Neural cell (in vitro differentiated cells): ENCODE measurements at regions not wholly inside any gene's neighbourhood (a gene's known extent, or its start where the extent isn't known, plus 50 kb on each side); places are given as distances from the start of the nearest gene placed in this dataset.

Experiments used
- CTCF ChIP-seq: fragments of 450-650 bp; IDR thresholded peaks from 2 replicates; pipeline ENCODE4 v1.5.1; 2014; ENCODE audit warnings: antibody characterized with exemption, mild to moderate bottlenecking, moderate library complexity; ENCODE audit not compliant: poor library complexity, severe bottlenecking
- EZH2 ChIP-seq: fragments of 200-600, 300-800 bp; shearing (Covaris generic), sonication (generic); IDR thresholded peaks from 2 replicates; pipeline ENCODE4 v1.6.1; 2014; ENCODE audit warnings: antibody characterized with exemption, low read length, borderline replicate concordance, mild to moderate bottlenecking; ENCODE audit not compliant: insufficient read depth, poor library complexity, severe bottlenecking
- MXI1 ChIP-seq: fragments of 450-650 bp; conservative IDR thresholded peaks from 2 replicates; pipeline ENCODE4 v1.6.1; 2014; ENCODE audit warnings: antibody characterized with exemption, mild to moderate bottlenecking; ENCODE audit not compliant: poor library complexity, severe bottlenecking
- SMC3 ChIP-seq: fragments of 450-650 bp; conservative IDR thresholded peaks from 2 replicates; pipeline ENCODE4 v1.6.1; 2014; ENCODE audit warnings: antibody characterized with exemption, mild to moderate bottlenecking, moderate library complexity; ENCODE audit not compliant: poor library complexity
- TF ChIP-seq, protein P1 (sequence below): IDR thresholded peaks from 2 replicates; pipeline ENCODE4 v1.6.1; 2012; ENCODE audit warnings: borderline replicate concordance

GRCh38 chr7:55280031-55280454 lies 85.1 kb upstream of the LANCL2 start:
- TF ChIP-seq, protein P1, sequence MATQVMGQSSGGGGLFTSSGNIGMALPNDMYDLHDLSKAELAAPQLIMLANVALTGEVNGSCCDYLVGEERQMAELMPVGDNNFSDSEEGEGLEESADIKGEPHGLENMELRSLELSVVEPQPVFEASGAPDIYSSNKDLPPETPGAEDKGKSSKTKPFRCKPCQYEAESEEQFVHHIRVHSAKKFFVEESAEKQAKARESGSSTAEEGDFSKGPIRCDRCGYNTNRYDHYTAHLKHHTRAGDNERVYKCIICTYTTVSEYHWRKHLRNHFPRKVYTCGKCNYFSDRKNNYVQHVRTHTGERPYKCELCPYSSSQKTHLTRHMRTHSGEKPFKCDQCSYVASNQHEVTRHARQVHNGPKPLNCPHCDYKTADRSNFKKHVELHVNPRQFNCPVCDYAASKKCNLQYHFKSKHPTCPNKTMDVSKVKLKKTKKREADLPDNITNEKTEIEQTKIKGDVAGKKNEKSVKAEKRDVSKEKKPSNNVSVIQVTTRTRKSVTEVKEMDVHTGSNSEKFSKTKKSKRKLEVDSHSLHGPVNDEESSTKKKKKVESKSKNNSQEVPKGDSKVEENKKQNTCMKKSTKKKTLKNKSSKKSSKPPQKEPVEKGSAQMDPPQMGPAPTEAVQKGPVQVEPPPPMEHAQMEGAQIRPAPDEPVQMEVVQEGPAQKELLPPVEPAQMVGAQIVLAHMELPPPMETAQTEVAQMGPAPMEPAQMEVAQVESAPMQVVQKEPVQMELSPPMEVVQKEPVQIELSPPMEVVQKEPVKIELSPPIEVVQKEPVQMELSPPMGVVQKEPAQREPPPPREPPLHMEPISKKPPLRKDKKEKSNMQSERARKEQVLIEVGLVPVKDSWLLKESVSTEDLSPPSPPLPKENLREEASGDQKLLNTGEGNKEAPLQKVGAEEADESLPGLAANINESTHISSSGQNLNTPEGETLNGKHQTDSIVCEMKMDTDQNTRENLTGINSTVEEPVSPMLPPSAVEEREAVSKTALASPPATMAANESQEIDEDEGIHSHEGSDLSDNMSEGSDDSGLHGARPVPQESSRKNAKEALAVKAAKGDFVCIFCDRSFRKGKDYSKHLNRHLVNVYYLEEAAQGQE = no peak
- TF ChIP-seq CTCF = peak; percentile 90
- no peak for TF ChIP-seq MXI1
- no peak for TF ChIP-seq EZH2
- peak; percentile 84 for TF ChIP-seq SMC3
